ENCODE measurements at regions not wholly inside any gene's neighbourhood (a gene's known extent, or its start where the extent isn't known, plus 50 kb on each side); places are given as distances from the start of the nearest gene placed in this dataset.

GRCh38 chr6:154648188-154648887 is 84.9 kb upstream of the SCAF8 start:
- H3K27me3 ChIP-seq (ENCODE audit: control insufficient read depth, insufficient read depth, low read length), result no peaks in the 10 kb centered on the region
- no peaks in the 10 kb centered on the region for H3K36me3 ChIP-seq (ENCODE audit: control insufficient read depth, insufficient read depth, low read length)
- no peak for TF ChIP-seq CTCF (IDR thresholded peaks at IDR 0.05; ENCODE audit: insufficient read depth, low read length, poor library complexity, severe bottlenecking)
- DNase-seq (ENCODE audit: low read depth), result no peak
- H3K4me3 ChIP-seq (ENCODE audit: low read depth, low read length), result no peak overlapping the region

- Histone ChIP-seq H3K36me3 (ENCODE audit: control insufficient read depth, insufficient read depth, low read length) (no peaks in the 10 kb centered on the region), H3K27me3 (ENCODE audit: control insufficient read depth, insufficient read depth, low read length) (no peaks in the 10 kb centered on the region), H3K4me3 (ENCODE audit: low read depth, low read length) (no peak overlapping the region)
- DNase-seq (ENCODE audit: low read depth), result no peak
- TF ChIP-seq CTCF (IDR thresholded peaks at IDR 0.05; ENCODE audit: insufficient read depth, low read length, poor library complexity, severe bottlenecking), result no peak
Measured at GRCh38 chr6:154648888-154649205, 84.4 kb upstream of the SCAF8 start.

- Histone ChIP-seq H3K27me3 (ENCODE audit: control insufficient read depth, insufficient read depth, low read length) (no peaks in the 10 kb centered on the region), H3K4me3 (ENCODE audit: low read depth, low read length) (no peak overlapping the region), H3K36me3 (ENCODE audit: control insufficient read depth, insufficient read depth, low read length) (no peaks in the 10 kb centered on the region)
- no peak for TF ChIP-seq CTCF (IDR thresholded peaks at IDR 0.05; ENCODE audit: insufficient read depth, low read length, poor library complexity, severe bottlenecking)
- DNase-seq (ENCODE audit: low read depth), result no peak
Measured at GRCh38 chr6:154649721-154650120, 83.5 kb upstream of the SCAF8 start.

GRCh38 chr6:154650351-154650750 is 82.9 kb upstream of the SCAF8 start:
- TF ChIP-seq CTCF (IDR thresholded peaks at IDR 0.05; ENCODE audit: insufficient read depth, low read length, poor library complexity, severe bottlenecking), result no peak
- DNase-seq (ENCODE audit: low read depth), result no peak
- Histone ChIP-seq H3K36me3 (ENCODE audit: control insufficient read depth, insufficient read depth, low read length) (no peaks in the 10 kb centered on the region), H3K27me3 (ENCODE audit: control insufficient read depth, insufficient read depth, low read length) (no peaks in the 10 kb centered on the region), H3K4me3 (ENCODE audit: low read depth, low read length) (no peak overlapping the region)

- Histone ChIP-seq H3K36me3 (ENCODE audit: control insufficient read depth, insufficient read depth, low read length) (no peaks in the 10 kb centered on the region), H3K4me3 (ENCODE audit: low read depth, low read length) (no peak overlapping the region), H3K27me3 (ENCODE audit: control insufficient read depth, insufficient read depth, low read length) (no peaks in the 10 kb centered on the region)
- no peak for DNase-seq (ENCODE audit: low read depth)
- no peak for TF ChIP-seq CTCF (IDR thresholded peaks at IDR 0.05; ENCODE audit: insufficient read depth, low read length, poor library complexity, severe bottlenecking)
Measured at GRCh38 chr6:154651656-154652055, 81.6 kb upstream of the SCAF8 start.

- Histone ChIP-seq H3K27me3 (ENCODE audit: control insufficient read depth, insufficient read depth, low read length) (no peaks in the 10 kb centered on the region), H3K4me3 (ENCODE audit: low read depth, low read length) (no peak overlapping the region), H3K36me3 (ENCODE audit: control insufficient read depth, insufficient read depth, low read length) (no peaks in the 10 kb centered on the region)
- no peak for DNase-seq (ENCODE audit: low read depth)
- no peak for TF ChIP-seq CTCF (IDR thresholded peaks at IDR 0.05; ENCODE audit: insufficient read depth, low read length, poor library complexity, severe bottlenecking)
Measured at GRCh38 chr6:154653385-154653784, 79.8 kb upstream of the SCAF8 start.
